SK-N-SH treated with all-trans-retinoic acid at 6 μM for 48 hours (cell line): ENCODE measurements at regions not wholly inside any gene's neighbourhood (a gene's known extent, or its start where the extent isn't known, plus 50 kb on each side); places are given as distances from the start of the nearest gene placed in this dataset.

ENCODE experiments used
- ESRRG ChIP-seq: fragments of 250-450 bp; sonication (Bioruptor Pico); IDR thresholded peaks from 2 replicates; pipeline ENCODE4 v1.6.1; 2021; ENCODE audit warnings: mild to moderate bottlenecking
- TOX ChIP-seq: fragments of 250-450 bp; sonication (Bioruptor Pico); IDR thresholded peaks from 2 replicates; pipeline ENCODE4 v1.8.0; 2021; ENCODE audit warnings: mild to moderate bottlenecking, moderate library complexity, borderline replicate concordance
- ZNF70 ChIP-seq: fragments of 450-650 bp; formaldehyde crosslinking; IDR thresholded peaks from 2 replicates; pipeline ENCODE4 v1.5.0; 2020; ENCODE audit warnings: mild to moderate bottlenecking, moderate library complexity

DNA sequence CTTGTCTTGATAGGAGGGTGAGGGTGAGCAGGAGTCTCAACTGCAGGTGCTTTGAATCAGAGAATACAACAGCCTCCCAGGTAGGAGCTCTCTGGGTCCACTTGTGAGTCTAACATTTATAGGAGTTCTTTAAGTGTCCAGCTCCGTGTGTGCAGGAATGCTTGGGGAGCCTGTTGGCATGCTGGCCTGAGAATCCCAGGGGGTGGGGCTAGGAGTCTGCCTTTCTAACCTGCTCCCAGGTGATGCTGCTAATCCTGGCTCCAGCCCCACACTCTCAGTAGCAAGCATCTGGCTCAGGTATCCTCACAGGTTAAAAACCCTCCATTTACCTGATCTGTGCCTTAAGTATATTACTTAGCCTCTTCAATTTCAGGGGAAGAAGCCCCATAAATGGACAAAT, 368.9 kb downstream of the RBM26 start:
- TF ChIP-seq ZNF70 (CRISPR knock-in tag) (no peak), TOX (CRISPR knock-in tag) (no peak), ESRRG (CRISPR knock-in tag) (no peak)
